ENCODE measurements at regions not wholly inside any gene's neighbourhood (a gene's known extent, or its start where the extent isn't known, plus 50 kb on each side); places are given as distances from the start of the nearest gene placed in this dataset.

- Histone ChIP-seq H3K79me2 (ENCODE audit: low read depth) (no peaks in the 10 kb centered on the region), H3K4me2 (no peak overlapping the region), H3K4me3 (no peak overlapping the region), H2AFZ (no peak overlapping the region), H3F3A (ENCODE audit: insufficient read depth, low read depth) (no peaks in the 10 kb centered on the region), H3K9me2 (ENCODE audit: insufficient read depth) (no peaks in the 10 kb centered on the region), H3K27ac (no peak overlapping the region), H3K27me3 (ENCODE audit: insufficient read depth, low read depth) (no peaks in the 10 kb centered on the region), H3K36me3 (ENCODE audit: low read depth) (no peaks in the 10 kb centered on the region), H3K4me1 (replicated peaks; ENCODE audit: insufficient read depth) (no peaks in the 10 kb centered on the region), H4K20me1 (ENCODE audit: insufficient read depth) (no peaks in the 10 kb centered on the region), H3K9me3 (ENCODE audit: insufficient read depth, low read depth) (no peaks in the 10 kb centered on the region)
- ChIA-PET POLR2A (ENCODE audit: unreplicated experiment) (no interaction called here), CTCF (no interaction called here)
- no peak for TF ChIP-seq CTCF (conservative IDR thresholded peaks at IDR 0.05)
- TF ChIP-seq EZH2 (IDR thresholded peaks at IDR 0.05; ENCODE audit: low read depth) = no peak
- intact Hi-C loops (cut with micrococcal nuclease; ENCODE audit: unreplicated experiment) = no loop called here
- DNase-seq = no peak
- BruUV-seq (replicated peaks) = no TSS peak
Observed at GRCh38 chr4:13130848-13131247, 353.3 kb downstream of the RAB28 start.

- DNase-seq = no peak
- H2AFZ ChIP-seq = no peak overlapping the region
- BruUV-seq (replicated peaks) = no TSS peak
- H3K4me2 ChIP-seq = no peak overlapping the region
- no peaks in the 10 kb centered on the region for H4K20me1 ChIP-seq (ENCODE audit: insufficient read depth)
- TF ChIP-seq EZH2 (IDR thresholded peaks at IDR 0.05; ENCODE audit: low read depth) (no peak), CTCF (conservative IDR thresholded peaks at IDR 0.05) (no peak)
- no peaks in the 10 kb centered on the region for H3K9me2 ChIP-seq (ENCODE audit: insufficient read depth)
- no peaks in the 10 kb centered on the region for H3K9me3 ChIP-seq (ENCODE audit: insufficient read depth, low read depth)
- CTCF ChIA-PET = no interaction called here
- H3K79me2 ChIP-seq (ENCODE audit: low read depth) = no peaks in the 10 kb centered on the region
- POLR2A ChIA-PET (ENCODE audit: unreplicated experiment) = no interaction called here
- H3K27ac ChIP-seq = no peak overlapping the region
- no peak overlapping the region for H3K4me3 ChIP-seq
- H3F3A ChIP-seq (ENCODE audit: insufficient read depth, low read depth) = no peaks in the 10 kb centered on the region
- intact Hi-C loops (cut with micrococcal nuclease; ENCODE audit: unreplicated experiment) = no loop called here
- no peaks in the 10 kb centered on the region for H3K4me1 ChIP-seq (replicated peaks; ENCODE audit: insufficient read depth)
- no peaks in the 10 kb centered on the region for H3K36me3 ChIP-seq (ENCODE audit: low read depth)
- H3K27me3 ChIP-seq (ENCODE audit: insufficient read depth, low read depth) = no peaks in the 10 kb centered on the region
Observed at GRCh38 chr4:13129095-13129494, 355.0 kb downstream of the RAB28 start.

GRCh38 chr4:13126976-13127910 lies 356.9 kb downstream of the RAB28 start:
- H3K9me2 ChIP-seq (ENCODE audit: insufficient read depth) = no peaks in the 10 kb centered on the region
- no peaks in the 10 kb centered on the region for H3F3A ChIP-seq (ENCODE audit: insufficient read depth, low read depth)
- H3K36me3 ChIP-seq (ENCODE audit: low read depth) = no peaks in the 10 kb centered on the region
- BruUV-seq (replicated peaks) = no TSS peak
- no peak overlapping the region for H2AFZ ChIP-seq
- no peak overlapping the region for H3K4me3 ChIP-seq
- H3K4me2 ChIP-seq = no peak overlapping the region
- H3K9me3 ChIP-seq (ENCODE audit: insufficient read depth, low read depth) = no peaks in the 10 kb centered on the region
- DNase-seq = no peak
- TF ChIP-seq CTCF (conservative IDR thresholded peaks at IDR 0.05) = no peak
- no peak for TF ChIP-seq EZH2 (IDR thresholded peaks at IDR 0.05; ENCODE audit: low read depth)
- H3K27me3 ChIP-seq (ENCODE audit: insufficient read depth, low read depth) = no peaks in the 10 kb centered on the region
- POLR2A ChIA-PET (ENCODE audit: unreplicated experiment) = no interaction called here
- no peaks in the 10 kb centered on the region for H3K79me2 ChIP-seq (ENCODE audit: low read depth)
- intact Hi-C loops (cut with micrococcal nuclease; ENCODE audit: unreplicated experiment) = no loop called here
- H3K27ac ChIP-seq = no peak overlapping the region
- no peaks in the 10 kb centered on the region for H4K20me1 ChIP-seq (ENCODE audit: insufficient read depth)
- CTCF ChIA-PET = no interaction called here
- H3K4me1 ChIP-seq (replicated peaks; ENCODE audit: insufficient read depth) = no peaks in the 10 kb centered on the region

Data from PC-9 (cell line).